Fibroblast of lung (primary cell): ENCODE measurements at regions not wholly inside any gene's neighbourhood (a gene's known extent, or its start where the extent isn't known, plus 50 kb on each side); places are given as distances from the start of the nearest gene placed in this dataset.

Experiments used
- DNase-seq, 2 donors: peaks; one replicate each; pipeline versions ENCODE4 v3.0.0 to v3.0.0-alpha.2; 2010; ENCODE audit warnings: low read depth in 2 of 2
- H2AFZ ChIP-seq: 2 replicates; pipeline ENCODE4 v1.5.1; 2012; ENCODE audit warnings: low read length, control low read depth, inconsistent platforms
- H3K27ac ChIP-seq: 2 replicates; pipeline ENCODE4 v1.5.1; 2011; ENCODE audit warnings: low read length, control low read depth; ENCODE audit not compliant: insufficient read depth
- H3K27me3 ChIP-seq: 2 replicates; pipeline ENCODE4 v1.5.1; 2011; ENCODE audit warnings: mild to moderate bottlenecking, low read length; ENCODE audit not compliant: control insufficient read depth, insufficient read depth
- H3K36me3 ChIP-seq: 2 replicates; pipeline ENCODE4 v1.5.1; 2011; ENCODE audit warnings: low read length; ENCODE audit not compliant: control insufficient read depth, insufficient read depth
- H3K4me1 ChIP-seq: 2 replicates; pipeline ENCODE4 v1.5.1; 2011; ENCODE audit warnings: low read length; ENCODE audit not compliant: control insufficient read depth, insufficient read depth; ENCODE audit errors: extremely low read depth
- H3K4me2 ChIP-seq: 2 replicates; pipeline ENCODE4 v1.5.1; 2011; ENCODE audit warnings: low read length, control low read depth; ENCODE audit not compliant: insufficient read depth; ENCODE audit errors: extremely low read depth
- H3K4me3 ChIP-seq, 4 experiments: fragments of 200-600 bp in 1 of 4; sonication (generic) in 1 of 4; replicated peaks in 1 of 4; 2 replicates each; pipeline ENCODE4 v1.5.1; 2011 to 2016; ENCODE audit warnings: low read length in 4 of 4, low read depth in 3 of 4, mild to moderate bottlenecking in 3 of 4, control low read depth in 2 of 4, inconsistent platforms in 1 of 4, mixed read lengths in 1 of 4; ENCODE audit not compliant: insufficient read depth in 1 of 4; ENCODE audit errors: control extremely low read depth in 1 of 4
- H3K79me2 ChIP-seq: 2 replicates; pipeline ENCODE4 v1.5.1; 2012; ENCODE audit warnings: mild to moderate bottlenecking, low read length, inconsistent platforms; ENCODE audit not compliant: control insufficient read depth, insufficient read depth
- H3K9ac ChIP-seq: 2 replicates; pipeline ENCODE4 v1.5.1; 2011; ENCODE audit warnings: mild to moderate bottlenecking, low read length, control low read depth; ENCODE audit not compliant: insufficient read depth
- H3K9me3 ChIP-seq: 2 replicates; pipeline ENCODE4 v1.5.1; 2012; ENCODE audit warnings: low read depth, low read length; ENCODE audit not compliant: control insufficient read depth, insufficient read depth
- H4K20me1 ChIP-seq: 2 replicates; pipeline ENCODE4 v1.5.1; 2011; ENCODE audit warnings: low read length; ENCODE audit not compliant: control insufficient read depth, insufficient read depth; ENCODE audit errors: extremely low read depth
- CTCF ChIP-seq, 2 donors: IDR thresholded peaks in 1 of 2; conservative IDR thresholded peaks in 1 of 2; 1 replicate in 1 of 2; 2 replicates in 1 of 2; pipeline ENCODE4 v1.5.1; 2011 to 2012; ENCODE audit warnings: low read length in 2 of 2, control low read depth in 1 of 2, inconsistent platforms in 1 of 2, low read depth in 1 of 2, mild to moderate bottlenecking in 1 of 2
- EZH2 ChIP-seq: IDR thresholded peaks from 2 replicates; pipeline ENCODE4 v1.5.1; 2012; ENCODE audit warnings: low read length, control low read depth, mild to moderate bottlenecking; ENCODE audit errors: missing control alignments

- H3K27me3 ChIP-seq, result no peaks in the 10 kb centered on the region
- no peak overlapping the region for H3K27ac ChIP-seq
- H2AFZ ChIP-seq, result no peak overlapping the region
- H3K9me3 ChIP-seq, result no peaks in the 10 kb centered on the region
- H3K79me2 ChIP-seq, result no peaks in the 10 kb centered on the region
- H4K20me1 ChIP-seq, result no peaks in the 10 kb centered on the region
- no peak overlapping the region for H3K4me2 ChIP-seq
- no peaks in the 10 kb centered on the region for H3K4me1 ChIP-seq
- no peak for TF ChIP-seq EZH2
- no peak for TF ChIP-seq CTCF (conservative IDR thresholded peaks at IDR 0.05 in 1 of 2, IDR thresholded peaks at IDR 0.05 in 1 of 2; ENCODE audit: low read depth in 1 of 2, low read length in 2 of 2)
- H3K36me3 ChIP-seq, result no peaks in the 10 kb centered on the region
- DNase-seq, result no peak
- H3K9ac ChIP-seq, result no peak overlapping the region
- no peak overlapping the region for H3K4me3 ChIP-seq
These were observed 1852.1 kb upstream of the PIK3C3 start for GRCh38 chr18:40102903-40103302.

GRCh38 chr18:40099641-40100040, 1855.4 kb upstream of the PIK3C3 start:
- TF ChIP-seq CTCF (conservative IDR thresholded peaks at IDR 0.05 in 1 of 2, IDR thresholded peaks at IDR 0.05 in 1 of 2; ENCODE audit: low read depth in 1 of 2, low read length in 2 of 2) (no peak), EZH2 (no peak)
- H3K9ac ChIP-seq, result no peak overlapping the region
- no peaks in the 10 kb centered on the region for H3K4me1 ChIP-seq
- no peaks in the 10 kb centered on the region for H3K9me3 ChIP-seq
- no peak overlapping the region for H3K27ac ChIP-seq
- no peaks in the 10 kb centered on the region for H3K36me3 ChIP-seq
- H4K20me1 ChIP-seq, result no peaks in the 10 kb centered on the region
- no peak for DNase-seq
- no peak overlapping the region for H2AFZ ChIP-seq
- H3K79me2 ChIP-seq, result no peaks in the 10 kb centered on the region
- H3K4me2 ChIP-seq, result no peak overlapping the region
- no peaks in the 10 kb centered on the region for H3K27me3 ChIP-seq
- no peak overlapping the region for H3K4me3 ChIP-seq

GRCh38 chr18:40096675-40097074, 1858.4 kb upstream of the PIK3C3 start:
- Histone ChIP-seq H3K4me2 (no peak overlapping the region), H3K27me3 (no peaks in the 10 kb centered on the region), H3K4me3 (no peak overlapping the region), H3K79me2 (no peaks in the 10 kb centered on the region), H3K4me1 (no peaks in the 10 kb centered on the region), H4K20me1 (no peaks in the 10 kb centered on the region), H3K36me3 (no peaks in the 10 kb centered on the region), H3K9ac (no peak overlapping the region), H3K9me3 (no peaks in the 10 kb centered on the region), H2AFZ (no peak overlapping the region), H3K27ac (no peak overlapping the region)
- peak; percentile 16 to 18 for DNase-seq
- TF ChIP-seq EZH2 (no peak), CTCF (conservative IDR thresholded peaks at IDR 0.05 in 1 of 2, IDR thresholded peaks at IDR 0.05 in 1 of 2; ENCODE audit: low read depth in 1 of 2, low read length in 2 of 2) (no peak)
